Mesothelial cell of epicardium (in vitro differentiated cells): ENCODE measurements at regions not wholly inside any gene's neighbourhood (a gene's known extent, or its start where the extent isn't known, plus 50 kb on each side); places are given as distances from the start of the nearest gene placed in this dataset.

ENCODE experiments used
- DNase-seq, 2 experiments: peaks; one replicate each; pipeline ENCODE4 v3.0.0; 2021; ENCODE audit warnings: low spot score in 2 of 2; ENCODE audit not compliant: unreplicated experiment in 2 of 2
- H3K27ac Mint-ChIP-seq: 2 replicates; pipeline ENCODE4 v1.8.0; 2021; ENCODE audit warnings: mixed read lengths
- H3K27me3 Mint-ChIP-seq: 2 replicates; pipeline ENCODE4 v1.8.0; 2021; ENCODE audit warnings: low read depth, mixed read lengths
- H3K36me3 Mint-ChIP-seq: 2 replicates; pipeline ENCODE4 v1.8.0; 2021; ENCODE audit warnings: mixed read lengths
- H3K4me1 Mint-ChIP-seq: 2 replicates; pipeline ENCODE4 v1.8.0; 2021; ENCODE audit warnings: mixed read lengths
- H3K4me3 Mint-ChIP-seq: 2 replicates; pipeline ENCODE4 v1.8.0; 2021; ENCODE audit warnings: mild to moderate bottlenecking, moderate library complexity, mixed read lengths
- H3K9me3 Mint-ChIP-seq: 2 replicates; pipeline ENCODE4 v1.8.0; 2021; ENCODE audit warnings: mixed read lengths
- CTCF ChIP-seq: fragments of 200-600 bp; sonication (generic); IDR thresholded peaks from one replicate; pipeline ENCODE4 v1.5.0; 2021; ENCODE audit warnings: antibody characterized with exemption; ENCODE audit not compliant: unreplicated experiment

- H3K4me1 Mint-ChIP-seq: peaks cover 3% of the 10 kb centered on the region
- no peak for DNase-seq
- H3K27ac Mint-ChIP-seq: no peak overlapping the region
- TF ChIP-seq CTCF: no peak
- H3K9me3 Mint-ChIP-seq: peaks cover 17% of the 10 kb centered on the region
- H3K27me3 Mint-ChIP-seq: no peaks in the 10 kb centered on the region
- no peak overlapping the region for H3K4me3 Mint-ChIP-seq
- H3K36me3 Mint-ChIP-seq: no peaks in the 10 kb centered on the region
Measured at GRCh38 chr6:135642912-135643311, 145.4 kb upstream of the AHI1 start.

- Mint-ChIP-seq H3K27me3 (no peaks in the 10 kb centered on the region), H3K27ac (no peak overlapping the region), H3K36me3 (peaks cover under 1% of the 10 kb centered on the region), H3K4me1 (peaks cover 3% of the 10 kb centered on the region), H3K4me3 (no peak overlapping the region), H3K9me3 (peaks cover 24% of the 10 kb centered on the region)
- no peak for DNase-seq
- no peak for TF ChIP-seq CTCF
Measured at GRCh38 chr6:135644394-135644793, 146.9 kb upstream of the AHI1 start.

- Mint-ChIP-seq H3K9me3 (peaks cover 45% of the 10 kb centered on the region), H3K27ac (no peak overlapping the region), H3K36me3 (peaks cover 8% of the 10 kb centered on the region), H3K4me3 (no peak overlapping the region), H3K27me3 (no peaks in the 10 kb centered on the region), H3K4me1 (no peaks in the 10 kb centered on the region)
- no peak for DNase-seq
- TF ChIP-seq CTCF: no peak
Measured at GRCh38 chr6:135647521-135647920, 150.0 kb upstream of the AHI1 start.

GRCh38 chr6:135651964-135652755, 154.6 kb upstream of the AHI1 start:
- Mint-ChIP-seq H3K4me1 (no peaks in the 10 kb centered on the region), H3K9me3 (peaks cover 65% of the 10 kb centered on the region), H3K36me3 (peaks cover 22% of the 10 kb centered on the region), H3K4me3 (no peak overlapping the region), H3K27me3 (no peaks in the 10 kb centered on the region), H3K27ac (no peak overlapping the region)
- TF ChIP-seq CTCF: no peak
- no peak for DNase-seq

GRCh38 chr6:135655055-135655454, 157.5 kb upstream of the AHI1 start:
- H3K27me3 Mint-ChIP-seq: no peaks in the 10 kb centered on the region
- H3K27ac Mint-ChIP-seq: no peak overlapping the region
- no peaks in the 10 kb centered on the region for H3K4me1 Mint-ChIP-seq
- no peak overlapping the region for H3K4me3 Mint-ChIP-seq
- no peak for TF ChIP-seq CTCF
- peaks cover 50% of the 10 kb centered on the region for H3K9me3 Mint-ChIP-seq
- no peak for DNase-seq
- H3K36me3 Mint-ChIP-seq: peaks cover 20% of the 10 kb centered on the region
